MCF 10A (cell line): ENCODE measurements at regions not wholly inside any gene's neighbourhood (a gene's known extent, or its start where the extent isn't known, plus 50 kb on each side); places are given as distances from the start of the nearest gene placed in this dataset.

Source experiments
- BruUV-seq: library from RNA; stranded (reverse); fragments of 400-500 nt; replicated peaks from 2 replicates; lab custom pipeline; 2021; lab: Mats Ljungman, UMichigan
- CTCF ChIA-PET: fragments of 300-600 bp; sonication (Branson Sonifier 250); formaldehyde crosslinking; extraction: SDS; loops from one replicate; lab custom pipeline; 2021; ENCODE audit warnings: antibody characterized with exemption, inconsistent platforms; lab: Yijun Ruan, JAX
- POLR2A ChIA-PET: fragments of 300-600, 350-650 bp; sonication (Branson Sonifier 250); formaldehyde crosslinking; extraction: SDS; loops from one replicate; lab custom pipeline; 2020; ENCODE audit warnings: antibody characterized with exemption, inconsistent platforms; lab: Yijun Ruan, JAX
- DNase-seq: peaks from one replicate; pipeline ENCODE4 v3.0.0-alpha.2; 2018; ENCODE audit not compliant: unreplicated experiment
- H3K27ac Mint-ChIP-seq: one replicate; pipeline ENCODE4 v1.8.0; 2022; ENCODE audit warnings: mild to moderate bottlenecking, low read depth, mixed read lengths; ENCODE audit not compliant: unreplicated experiment
- H3K27me3 Mint-ChIP-seq: one replicate; pipeline ENCODE4 v1.8.0; 2022; ENCODE audit warnings: mixed read lengths; ENCODE audit not compliant: insufficient read depth, unreplicated experiment
- H3K36me3 Mint-ChIP-seq: one replicate; pipeline ENCODE4 v1.8.0; 2022; ENCODE audit warnings: mild to moderate bottlenecking, moderate library complexity, mixed read lengths; ENCODE audit not compliant: insufficient read depth, unreplicated experiment
- H3K4me1 Mint-ChIP-seq: one replicate; pipeline ENCODE4 v1.8.0; 2022; ENCODE audit warnings: mixed read lengths; ENCODE audit not compliant: insufficient read depth, unreplicated experiment
- H3K4me3 Mint-ChIP-seq: one replicate; pipeline ENCODE4 v1.8.0; 2022; ENCODE audit warnings: mild to moderate bottlenecking, moderate library complexity, mixed read lengths; ENCODE audit not compliant: unreplicated experiment
- H3K9me3 Mint-ChIP-seq: one replicate; pipeline ENCODE4 v1.8.0; 2022; ENCODE audit warnings: mixed read lengths; ENCODE audit not compliant: unreplicated experiment
- CTCF ChIP-seq: fragments of 200-600 bp; IDR thresholded peaks from one replicate; pipeline ENCODE4 v1.8.0; 2022; ENCODE audit warnings: antibody characterized with exemption, mild to moderate bottlenecking; ENCODE audit not compliant: unreplicated experiment
- intact Hi-C: fragments of 100-400 bp; cut with micrococcal nuclease; formaldehyde crosslinking; loops from 2 replicates; pipeline ENCODE4 v1.14.1; 2022

GRCh38 chr6:97392735-97393134, 109.7 kb upstream of the MMS22L start:
- Mint-ChIP-seq H3K4me3 (no peak overlapping the region), H3K4me1 (no peaks in the 10 kb centered on the region), H3K9me3 (no peaks in the 10 kb centered on the region), H3K27ac (no peak overlapping the region), H3K27me3 (peaks cover 56% of the 10 kb centered on the region), H3K36me3 (no peaks in the 10 kb centered on the region)
- no peak for TF ChIP-seq CTCF
- POLR2A ChIA-PET, result no interaction called here
- no peak for DNase-seq
- CTCF ChIA-PET, result interaction anchor here (0.6 to 4.2 kb wide), 8 partner anchors 33 to 206 kb away, joined by 3 to 38 read pairs (median 6); no protein-coding TSS in a partner anchor
- intact Hi-C loops, result no loop called here
- no TSS peak for BruUV-seq

- Mint-ChIP-seq H3K9me3 (no peaks in the 10 kb centered on the region), H3K27ac (no peak overlapping the region), H3K4me3 (no peak overlapping the region), H3K4me1 (no peaks in the 10 kb centered on the region), H3K36me3 (no peaks in the 10 kb centered on the region), H3K27me3 (peaks cover 52% of the 10 kb centered on the region)
- peak; percentile 84 for TF ChIP-seq CTCF
- DNase-seq, result peak; percentile 74
- CTCF ChIA-PET, result interaction anchor here (0.6 to 4.2 kb wide), 22 partner anchors 11 to 389 kb away, joined by 3 to 38 read pairs (median 4); no protein-coding TSS in a partner anchor
- no TSS peak for BruUV-seq
- intact Hi-C loops, result loop anchor here (1.0 kb wide), 3 partner anchors 179 to 326 kb away; no protein-coding TSS in a partner anchor
- POLR2A ChIA-PET, result interaction anchor here (0.5 to 0.6 kb wide), 2 partner anchors 182 to 203 kb away, joined by 3 to 4 read pairs; no protein-coding TSS in a partner anchor
Measured at GRCh38 chr6:97394160-97394748, 111.2 kb upstream of the MMS22L start.

GRCh38 chr6:97396880-97397279, 113.9 kb upstream of the MMS22L start:
- no peak for DNase-seq
- CTCF ChIA-PET, result interaction anchor here (1.1 kb wide), 2 partner anchors 182 to 212 kb away, joined by 3 to 6 read pairs; no protein-coding TSS in a partner anchor
- intact Hi-C loops, result no loop called here
- BruUV-seq, result no TSS peak
- Mint-ChIP-seq H3K36me3 (no peaks in the 10 kb centered on the region), H3K27me3 (peaks cover 38% of the 10 kb centered on the region), H3K27ac (no peak overlapping the region), H3K9me3 (no peaks in the 10 kb centered on the region), H3K4me1 (no peaks in the 10 kb centered on the region), H3K4me3 (no peak overlapping the region)
- POLR2A ChIA-PET, result no interaction called here
- TF ChIP-seq CTCF, result no peak

GRCh38 chr6:97399208-97399607, 116.2 kb upstream of the MMS22L start:
- POLR2A ChIA-PET, result no interaction called here
- intact Hi-C loops, result no loop called here
- H3K27ac Mint-ChIP-seq, result no peak overlapping the region
- no peak overlapping the region for H3K4me3 Mint-ChIP-seq
- no peaks in the 10 kb centered on the region for H3K4me1 Mint-ChIP-seq
- no peak for DNase-seq
- no peaks in the 10 kb centered on the region for H3K9me3 Mint-ChIP-seq
- BruUV-seq, result no TSS peak
- no peaks in the 10 kb centered on the region for H3K36me3 Mint-ChIP-seq
- CTCF ChIA-PET, result interaction anchor here (0.6 to 1.9 kb wide), 5 partner anchors 12 to 213 kb away, joined by 3 to 9 read pairs (median 3); no protein-coding TSS in a partner anchor
- no peak for TF ChIP-seq CTCF
- H3K27me3 Mint-ChIP-seq, result peaks cover 24% of the 10 kb centered on the region
